ENCODE measurements at regions not wholly inside any gene's neighbourhood (a gene's known extent, or its start where the extent isn't known, plus 50 kb on each side); places are given as distances from the start of the nearest gene placed in this dataset.
"Not testable (repeated sequence)": the region's sequence is repeated elsewhere in the genome, so short reads cannot be mapped to it uniquely, and the experiment has no call there.

- not testable (repeated sequence) for TF ChIP-seq GABPA (IDR thresholded peaks at IDR 0.05 in 1 of 2, conservative IDR thresholded peaks at IDR 0.05 in 1 of 2); MAX (IDR thresholded peaks at IDR 0.05); CTCF (IDR thresholded peaks at IDR 0.05; ENCODE audit: low read depth, low read length, missing input control); RAD21 (IDR thresholded peaks at IDR 0.05); TAF1 (conservative IDR thresholded peaks at IDR 0.05); YY1 (IDR thresholded peaks at IDR 0.05); ATF3 (IDR thresholded peaks at IDR 0.05); FOXA2 (IDR thresholded peaks at IDR 0.05); SP1 (IDR thresholded peaks at IDR 0.05); JUND (IDR thresholded peaks at IDR 0.05)
These were observed 73.6 kb upstream of the LTA4H start for GRCh38 chr12:96108941-96109340.
